CD4-positive, alpha-beta T cell treated with Interleukin-4 for 4 hours (primary cell): ENCODE measurements at regions not wholly inside any gene's neighbourhood (a gene's known extent, or its start where the extent isn't known, plus 50 kb on each side); places are given as distances from the start of the nearest gene placed in this dataset.

ENCODE experiments used
- DNase-seq: peaks from one replicate; pipeline ENCODE4 v3.0.0-alpha.2; 2020

- no peak for DNase-seq
Observed at GRCh38 chr14:71658261-71658860, 273.9 kb upstream of the RGS6 start.

GRCh38 chr14:71659159-71659558 is 273.1 kb upstream of the RGS6 start:
- peak; percentile 11 for DNase-seq

- DNase-seq, result no peak
Observed at GRCh38 chr14:71661441-71661840, 270.8 kb upstream of the RGS6 start.

- no peak for DNase-seq
Observed at GRCh38 chr14:71662291-71662790, 269.9 kb upstream of the RGS6 start.

- no peak for DNase-seq
Observed at GRCh38 chr14:71665157-71665556, 267.1 kb upstream of the RGS6 start.

GRCh38 chr14:71665781-71666180 is 266.4 kb upstream of the RGS6 start:
- no peak for DNase-seq

GRCh38 chr14:71666571-71667145 is 265.6 kb upstream of the RGS6 start:
- DNase-seq, result no peak

GRCh38 chr14:71668186-71668912 is 263.9 kb upstream of the RGS6 start:
- DNase-seq, result no peak

GRCh38 chr14:71672596-71672995 is 259.6 kb upstream of the RGS6 start:
- DNase-seq, result no peak

GRCh38 chr14:71675126-71675899 is 256.9 kb upstream of the RGS6 start:
- DNase-seq, result no peak

GRCh38 chr14:71675900-71676287 is 256.3 kb upstream of the RGS6 start:
- no peak for DNase-seq

- DNase-seq, result no peak
Observed at GRCh38 chr14:71680736-71681387, 251.4 kb upstream of the RGS6 start.

- no peak for DNase-seq
Observed at GRCh38 chr14:71682337-71682736, 249.9 kb upstream of the RGS6 start.

GRCh38 chr14:71684323-71684722 is 247.9 kb upstream of the RGS6 start:
- DNase-seq, result no peak

GRCh38 chr14:71686677-71687076 is 245.6 kb upstream of the RGS6 start:
- no peak for DNase-seq

- DNase-seq, result no peak
Observed at GRCh38 chr14:71687166-71687831, 244.9 kb upstream of the RGS6 start.

- DNase-seq, result no peak
Observed at GRCh38 chr14:71688576-71688975, 243.7 kb upstream of the RGS6 start.

- no peak for DNase-seq
Observed at GRCh38 chr14:71690478-71690877, 241.8 kb upstream of the RGS6 start.

GRCh38 chr14:71692496-71692895 is 239.7 kb upstream of the RGS6 start:
- no peak for DNase-seq

GRCh38 chr14:71693381-71693780 is 238.8 kb upstream of the RGS6 start:
- no peak for DNase-seq

- no peak for DNase-seq
Observed at GRCh38 chr14:71694591-71695530, 237.4 kb upstream of the RGS6 start.
